GM12864 (cell line): ENCODE measurements at regions not wholly inside any gene's neighbourhood (a gene's known extent, or its start where the extent isn't known, plus 50 kb on each side); places are given as distances from the start of the nearest gene placed in this dataset.

Source experiments
- DNase-seq: peaks from one replicate; pipeline ENCODE4 v3.0.0-alpha.2; 2011; ENCODE audit warnings: low read depth
- H3K4me3 ChIP-seq: 2 replicates; pipeline ENCODE4 v1.5.1; 2011; ENCODE audit warnings: mild to moderate bottlenecking, low read depth, low read length, control low read depth
- TF ChIP-seq, protein P1 (sequence below): IDR thresholded peaks from 2 replicates; pipeline ENCODE4 v1.5.1; 2011; ENCODE audit warnings: low read depth, mild to moderate bottlenecking, moderate library complexity, low read length, control low read depth, inconsistent platforms; ENCODE audit errors: missing control alignments

DNA sequence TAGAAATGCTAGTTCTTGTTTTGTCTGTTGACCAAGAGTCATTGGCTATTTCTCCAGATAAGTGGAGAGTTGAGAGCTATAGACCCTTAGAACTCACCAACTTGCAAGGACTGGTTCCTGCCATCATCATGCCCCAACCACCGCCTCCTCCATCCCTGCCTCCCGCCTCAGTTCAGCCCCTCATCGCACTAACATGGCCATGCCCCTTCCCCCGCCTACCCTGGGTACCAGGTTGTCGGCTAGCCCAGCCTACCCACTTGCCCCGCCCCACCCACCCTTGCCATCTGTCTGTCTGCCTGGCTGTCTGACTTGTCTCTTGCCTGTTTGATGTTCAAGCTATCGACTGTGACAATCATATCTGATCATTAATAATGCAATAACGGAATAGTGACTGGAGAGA is 154.1 kb downstream of the TRIM29 start:
- DNase-seq = no peak
- TF ChIP-seq, protein P1, sequence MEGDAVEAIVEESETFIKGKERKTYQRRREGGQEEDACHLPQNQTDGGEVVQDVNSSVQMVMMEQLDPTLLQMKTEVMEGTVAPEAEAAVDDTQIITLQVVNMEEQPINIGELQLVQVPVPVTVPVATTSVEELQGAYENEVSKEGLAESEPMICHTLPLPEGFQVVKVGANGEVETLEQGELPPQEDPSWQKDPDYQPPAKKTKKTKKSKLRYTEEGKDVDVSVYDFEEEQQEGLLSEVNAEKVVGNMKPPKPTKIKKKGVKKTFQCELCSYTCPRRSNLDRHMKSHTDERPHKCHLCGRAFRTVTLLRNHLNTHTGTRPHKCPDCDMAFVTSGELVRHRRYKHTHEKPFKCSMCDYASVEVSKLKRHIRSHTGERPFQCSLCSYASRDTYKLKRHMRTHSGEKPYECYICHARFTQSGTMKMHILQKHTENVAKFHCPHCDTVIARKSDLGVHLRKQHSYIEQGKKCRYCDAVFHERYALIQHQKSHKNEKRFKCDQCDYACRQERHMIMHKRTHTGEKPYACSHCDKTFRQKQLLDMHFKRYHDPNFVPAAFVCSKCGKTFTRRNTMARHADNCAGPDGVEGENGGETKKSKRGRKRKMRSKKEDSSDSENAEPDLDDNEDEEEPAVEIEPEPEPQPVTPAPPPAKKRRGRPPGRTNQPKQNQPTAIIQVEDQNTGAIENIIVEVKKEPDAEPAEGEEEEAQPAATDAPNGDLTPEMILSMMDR = no peak
- no peak overlapping the region for H3K4me3 ChIP-seq

DNA sequence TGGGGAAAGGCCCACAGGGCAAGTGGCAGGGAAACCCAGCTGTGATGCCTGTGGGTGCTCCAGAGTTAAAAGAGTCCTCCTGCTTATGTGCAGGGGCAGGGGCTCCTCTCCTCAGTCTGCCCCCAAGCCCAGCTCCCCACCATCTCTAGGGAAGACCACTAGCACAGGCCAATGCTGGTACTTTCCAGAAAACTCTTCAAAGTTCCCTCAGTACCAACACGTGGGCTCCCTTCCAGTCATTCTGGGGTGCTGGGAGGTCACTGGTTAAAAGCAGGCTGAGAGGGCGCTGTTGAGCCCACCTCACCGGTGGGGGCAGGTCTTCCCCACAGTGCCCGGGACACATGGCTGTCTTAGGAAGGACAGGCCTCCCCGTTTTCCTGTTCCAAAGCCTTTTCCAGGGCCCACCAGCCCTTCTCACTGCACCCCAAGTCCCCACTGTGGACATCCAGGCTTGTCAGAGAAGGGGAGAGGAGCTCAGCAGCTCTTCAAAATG is 154.6 kb downstream of the TRIM29 start:
- no peak overlapping the region for H3K4me3 ChIP-seq
- DNase-seq = no peak
- TF ChIP-seq, protein P1 = no peak

DNA sequence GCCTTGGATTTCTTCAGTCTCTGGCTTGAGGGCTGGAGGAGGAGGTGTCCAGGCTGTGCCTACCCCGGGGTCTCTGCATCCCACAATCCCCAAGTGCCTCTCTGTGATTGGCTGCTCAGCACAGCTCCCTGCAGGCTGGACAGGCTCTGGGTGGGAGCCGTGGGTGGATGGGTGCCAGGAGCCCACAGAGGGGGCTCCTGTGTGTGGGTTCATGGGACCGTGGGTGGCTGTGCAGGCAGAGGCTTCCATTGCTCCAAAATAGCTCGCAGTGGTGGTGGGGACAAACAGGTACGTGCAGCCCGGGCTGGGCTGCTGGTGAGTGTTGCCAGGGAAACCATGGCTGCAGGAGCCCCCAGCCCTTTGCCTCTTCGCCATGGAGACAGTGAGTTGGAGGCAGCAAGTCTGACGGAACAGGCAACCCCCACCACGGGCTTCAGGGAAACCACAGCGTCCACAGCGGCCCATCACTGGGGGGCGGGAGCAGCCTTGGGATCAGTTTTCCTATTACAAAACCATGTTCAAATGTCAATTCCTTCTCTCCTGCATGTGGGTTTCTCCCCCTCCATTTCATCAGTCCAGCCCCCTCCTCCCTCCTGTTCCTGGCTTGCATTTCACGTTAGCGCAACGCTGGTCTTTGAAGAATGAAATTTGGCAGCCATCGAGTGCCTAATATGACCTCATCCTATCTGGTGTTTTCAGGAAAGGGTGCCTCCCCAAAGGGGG is 155.2 kb downstream of the TRIM29 start:
- no peak overlapping the region for H3K4me3 ChIP-seq
- TF ChIP-seq, protein P1 = no peak
- DNase-seq = no peak

DNA sequence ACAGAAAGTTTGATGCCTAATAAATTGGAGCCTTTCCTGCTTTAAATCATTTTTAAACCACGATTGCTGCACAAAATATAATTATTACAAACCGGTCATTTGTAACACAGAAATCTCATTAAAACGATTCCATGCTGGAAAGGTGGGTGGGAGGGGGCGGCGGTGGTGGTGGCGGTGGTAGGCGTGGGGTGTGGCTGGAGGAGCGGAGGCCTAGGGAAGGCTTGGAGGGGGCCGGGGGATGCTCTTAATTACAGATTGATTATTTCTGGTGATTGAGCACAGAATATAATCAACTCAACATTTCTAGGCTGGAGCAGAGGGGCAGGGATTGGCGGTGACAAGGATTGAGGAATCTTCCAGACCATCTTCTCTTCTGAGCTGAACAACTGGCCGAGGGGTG is 157.5 kb downstream of the TRIM29 start:
- TF ChIP-seq, protein P1 = no peak
- no peak for DNase-seq
- no peak overlapping the region for H3K4me3 ChIP-seq

DNA sequence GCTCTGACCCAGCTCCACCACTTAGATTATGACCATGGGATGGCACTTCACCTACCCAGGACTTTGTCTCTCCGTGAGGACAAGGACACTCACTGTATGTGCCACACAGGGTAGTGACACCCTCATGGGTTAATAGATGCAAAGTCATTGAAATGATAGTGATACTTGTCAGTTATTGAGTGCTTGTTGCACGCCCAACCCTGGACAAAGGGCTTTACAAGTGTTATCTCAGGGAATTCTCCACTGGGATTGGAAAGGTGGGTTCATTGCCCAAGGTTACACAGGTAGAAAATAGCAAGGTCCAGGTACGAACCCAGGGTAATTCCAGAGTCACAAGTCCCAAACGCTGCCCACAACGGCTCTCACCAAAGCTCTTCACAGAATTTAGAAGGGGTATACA is 158.2 kb downstream of the TRIM29 start:
- TF ChIP-seq, protein P1 = no peak
- DNase-seq = no peak
- no peak overlapping the region for H3K4me3 ChIP-seq

DNA sequence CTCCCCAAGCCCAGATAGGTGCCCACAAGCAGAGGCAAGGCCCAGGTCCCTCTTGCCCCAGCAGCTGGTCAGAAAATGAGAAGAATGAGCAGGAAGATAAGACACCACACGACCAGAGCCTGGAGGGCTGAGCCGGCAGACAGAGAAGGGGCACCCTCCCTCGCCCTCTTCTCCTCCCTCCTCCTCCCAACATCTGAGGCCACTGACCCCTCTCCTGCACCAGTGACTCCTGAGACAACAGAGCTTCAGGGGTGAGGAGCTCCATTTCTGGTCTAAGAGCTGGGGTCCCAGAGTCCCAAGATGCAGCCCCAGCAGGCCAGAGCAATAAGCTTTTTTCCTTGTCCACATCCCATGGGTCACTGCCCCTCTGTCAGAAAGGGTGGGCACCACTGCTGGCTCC is 159.2 kb downstream of the TRIM29 start:
- no peak for DNase-seq
- TF ChIP-seq, protein P1 = no peak
- no peak overlapping the region for H3K4me3 ChIP-seq

DNA sequence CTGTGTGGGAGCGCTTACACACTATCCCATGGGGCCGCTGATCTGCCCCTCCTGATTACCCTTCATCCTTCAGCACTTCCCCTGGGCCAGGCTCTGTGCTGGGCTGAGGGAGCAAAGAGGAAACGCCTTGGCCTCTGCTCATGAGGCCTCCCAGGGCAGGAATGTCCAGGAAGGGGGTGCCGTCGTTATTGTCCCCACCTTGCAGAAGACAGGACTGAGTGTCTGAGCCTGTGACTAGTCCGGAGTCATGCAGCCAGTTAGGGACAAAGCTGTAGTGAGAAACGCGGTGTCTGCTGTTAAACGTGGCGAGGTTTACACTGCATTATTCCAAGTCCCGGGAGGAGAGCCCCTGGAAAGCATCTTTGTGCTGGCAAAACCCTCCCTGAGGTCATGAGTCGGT is 160.0 kb downstream of the TRIM29 start:
- H3K4me3 ChIP-seq = no peak overlapping the region
- TF ChIP-seq, protein P1 = no peak
- DNase-seq = no peak
